Gastrocnemius medialis (tissue), 4 donors: ENCODE measurements at regions not wholly inside any gene's neighbourhood (a gene's known extent, or its start where the extent isn't known, plus 50 kb on each side); places are given as distances from the start of the nearest gene placed in this dataset.
"Not testable (repeated sequence)": the region's sequence is repeated elsewhere in the genome, so short reads cannot be mapped to it uniquely, and the experiment has no call there.

Experiments
- POLR2A ChIP-seq, 2 donors: fragments of 450-650 bp; IDR thresholded peaks; one replicate each; pipeline ENCODE4 v1.6.1; 2017; ENCODE audit warnings: antibody characterized with exemption in 2 of 2, mild to moderate bottlenecking in 2 of 2, moderate library complexity in 2 of 2
- TF ChIP-seq, protein P1 (sequence below), 5 experiments: fragments of 450-650 bp in 3 of 5; fragments of 200-600 bp in 2 of 5; sonication (generic) in 2 of 5; IDR thresholded peaks in 4 of 5; conservative IDR thresholded peaks in 1 of 5; 1 replicate in 4 of 5; 2 replicates in 1 of 5; pipeline ENCODE4 v1.5.1; 2016 to 2019; ENCODE audit warnings: antibody characterized with exemption in 5 of 5, mild to moderate bottlenecking in 3 of 5, moderate library complexity in 3 of 5

DNA sequence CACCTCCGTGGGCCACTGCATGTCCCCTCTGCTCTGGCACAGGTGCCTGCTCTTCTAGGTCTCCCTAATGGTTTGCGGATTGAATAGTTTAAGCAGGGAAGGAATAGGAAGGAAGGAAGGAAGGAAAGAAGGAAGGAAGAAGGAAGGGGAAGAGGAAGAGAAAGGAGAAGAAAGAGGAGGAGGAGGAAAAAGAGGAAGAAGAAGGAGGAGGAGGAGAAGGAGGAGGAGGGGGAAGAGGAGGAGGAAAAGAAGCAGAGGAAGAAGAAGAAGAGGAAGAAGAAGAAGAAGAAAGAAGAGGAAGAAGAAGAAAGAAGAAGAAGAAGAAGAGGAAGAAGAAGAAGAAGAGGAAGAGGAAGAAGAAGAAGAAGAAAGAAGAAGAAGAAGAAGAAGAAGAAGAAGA lies 376.8 kb upstream of the PODXL start:
- not testable (repeated sequence) for TF ChIP-seq POLR2A (IDR thresholded peaks at IDR 0.05)
- TF ChIP-seq, protein P1, sequence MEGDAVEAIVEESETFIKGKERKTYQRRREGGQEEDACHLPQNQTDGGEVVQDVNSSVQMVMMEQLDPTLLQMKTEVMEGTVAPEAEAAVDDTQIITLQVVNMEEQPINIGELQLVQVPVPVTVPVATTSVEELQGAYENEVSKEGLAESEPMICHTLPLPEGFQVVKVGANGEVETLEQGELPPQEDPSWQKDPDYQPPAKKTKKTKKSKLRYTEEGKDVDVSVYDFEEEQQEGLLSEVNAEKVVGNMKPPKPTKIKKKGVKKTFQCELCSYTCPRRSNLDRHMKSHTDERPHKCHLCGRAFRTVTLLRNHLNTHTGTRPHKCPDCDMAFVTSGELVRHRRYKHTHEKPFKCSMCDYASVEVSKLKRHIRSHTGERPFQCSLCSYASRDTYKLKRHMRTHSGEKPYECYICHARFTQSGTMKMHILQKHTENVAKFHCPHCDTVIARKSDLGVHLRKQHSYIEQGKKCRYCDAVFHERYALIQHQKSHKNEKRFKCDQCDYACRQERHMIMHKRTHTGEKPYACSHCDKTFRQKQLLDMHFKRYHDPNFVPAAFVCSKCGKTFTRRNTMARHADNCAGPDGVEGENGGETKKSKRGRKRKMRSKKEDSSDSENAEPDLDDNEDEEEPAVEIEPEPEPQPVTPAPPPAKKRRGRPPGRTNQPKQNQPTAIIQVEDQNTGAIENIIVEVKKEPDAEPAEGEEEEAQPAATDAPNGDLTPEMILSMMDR (IDR thresholded peaks at IDR 0.05 in 4 of 5, conservative IDR thresholded peaks at IDR 0.05 in 1 of 5): not testable (repeated sequence)
